SK-MEL-5 (cell line): ENCODE measurements at regions not wholly inside any gene's neighbourhood (a gene's known extent, or its start where the extent isn't known, plus 50 kb on each side); places are given as distances from the start of the nearest gene placed in this dataset.

Experiments
- DNase-seq: peaks from one replicate; pipeline ENCODE4 v3.0.0-alpha.2; 2016; ENCODE audit warnings: low read depth, low spot score
- in situ Hi-C: cut with HindIII; loops from 2 replicates; pipeline ENCODE4 v1.10.0; 2016; ENCODE audit warnings: low sequenced_read_pairs, high pct_unique_total_duplicates, low pct_unique_long_range_greater_than_20kb

GRCh38 chr15:70435872-70436271, 327.5 kb downstream of the UACA start:
- no peak for DNase-seq
- in situ Hi-C loops, result no loop called here

GRCh38 chr15:70435369-70435768, 328.0 kb downstream of the UACA start:
- in situ Hi-C loops, result no loop called here
- DNase-seq, result no peak

- in situ Hi-C loops, result no loop called here
- no peak for DNase-seq
Observed at GRCh38 chr15:70433586-70434324, 329.6 kb downstream of the UACA start.

- in situ Hi-C loops, result no loop called here
- DNase-seq, result no peak
Observed at GRCh38 chr15:70432924-70433495, 330.3 kb downstream of the UACA start.

- no peak for DNase-seq
- in situ Hi-C loops, result no loop called here
Observed at GRCh38 chr15:70431854-70432253, 331.5 kb downstream of the UACA start.

- no peak for DNase-seq
- in situ Hi-C loops, result no loop called here
Observed at GRCh38 chr15:70430069-70430468, 332.4 kb upstream of the TLE3 start.

GRCh38 chr15:70429056-70429722, 331.5 kb upstream of the TLE3 start:
- no peak for DNase-seq
- in situ Hi-C loops, result no loop called here

GRCh38 chr15:70428211-70428822, 330.6 kb upstream of the TLE3 start:
- no peak for DNase-seq
- in situ Hi-C loops, result no loop called here

- DNase-seq, result no peak
Observed at GRCh38 chr15:70427167-70428120, 329.7 kb upstream of the TLE3 start.

GRCh38 chr15:70426096-70426821, 328.5 kb upstream of the TLE3 start:
- in situ Hi-C loops, result no loop called here
- DNase-seq, result peak; percentile 14

More at GRCh38 chr15:70427167-70428120, 329.7 kb upstream of the TLE3 start:
- in situ Hi-C loops, result no loop called here

- in situ Hi-C loops, result no loop called here
- DNase-seq, result no peak
Observed at GRCh38 chr15:70424937-70425411, 327.3 kb upstream of the TLE3 start.

GRCh38 chr15:70423267-70423666, 325.6 kb upstream of the TLE3 start:
- in situ Hi-C loops, result no loop called here
- no peak for DNase-seq

GRCh38 chr15:70422342-70422741, 324.6 kb upstream of the TLE3 start:
- in situ Hi-C loops, result no loop called here
- DNase-seq, result no peak

- in situ Hi-C loops, result no loop called here
- no peak for DNase-seq
Observed at GRCh38 chr15:70420948-70421482, 323.3 kb upstream of the TLE3 start.

GRCh38 chr15:70420086-70420947, 322.6 kb upstream of the TLE3 start:
- in situ Hi-C loops, result no loop called here
- peak; percentile 14 for DNase-seq

GRCh38 chr15:70418943-70419342, 321.2 kb upstream of the TLE3 start:
- in situ Hi-C loops, result no loop called here
- no peak for DNase-seq
